T-helper 2 cell treated with Interferon-gamma antibody and Interleukin-4, amounts not matched to agents 5 μg/mL and 100 μg/mL, for 36 hours (primary cell): ENCODE measurements at regions not wholly inside any gene's neighbourhood (a gene's known extent, or its start where the extent isn't known, plus 50 kb on each side); places are given as distances from the start of the nearest gene placed in this dataset.
"Not testable (repeated sequence)": the region's sequence is repeated elsewhere in the genome, so short reads cannot be mapped to it uniquely, and the experiment has no call there.

Experiments
- DNase-seq: peaks from one replicate; pipeline ENCODE4 v3.0.0; 2021; ENCODE audit warnings: low spot score
- H3K27ac Mint-ChIP-seq: one replicate; pipeline ENCODE4 v1.8.0; 2021; ENCODE audit warnings: mild to moderate bottlenecking, mixed read lengths
- H3K27me3 Mint-ChIP-seq: one replicate; pipeline ENCODE4 v1.8.0; 2021; ENCODE audit warnings: low read depth, mixed read lengths
- H3K36me3 Mint-ChIP-seq: one replicate; pipeline ENCODE4 v1.8.0; 2021; ENCODE audit warnings: low read depth, mixed read lengths
- H3K4me1 Mint-ChIP-seq: one replicate; pipeline ENCODE4 v1.8.0; 2021; ENCODE audit warnings: low read depth, mixed read lengths
- H3K4me3 Mint-ChIP-seq: one replicate; pipeline ENCODE4 v1.8.0; 2022; ENCODE audit warnings: mild to moderate bottlenecking, moderate library complexity, mixed read lengths
- H3K9me3 Mint-ChIP-seq: one replicate; pipeline ENCODE4 v1.8.0; 2021; ENCODE audit warnings: mixed read lengths

GRCh38 chr10:120022357-120022756 lies 129.8 kb downstream of the SEC23IP start:
- DNase-seq, result no peak
- H3K27ac Mint-ChIP-seq, result no peak overlapping the region
- H3K27me3 Mint-ChIP-seq, result no peaks in the 10 kb centered on the region
- no peaks in the 10 kb centered on the region for H3K9me3 Mint-ChIP-seq
- no peaks in the 10 kb centered on the region for H3K36me3 Mint-ChIP-seq
- H3K4me1 Mint-ChIP-seq, result no peaks in the 10 kb centered on the region
- H3K4me3 Mint-ChIP-seq, result no peak overlapping the region

- peaks cover 2% of the 10 kb centered on the region for H3K27me3 Mint-ChIP-seq
- H3K4me1 Mint-ChIP-seq, result no peaks in the 10 kb centered on the region
- DNase-seq, result no peak
- no peaks in the 10 kb centered on the region for H3K36me3 Mint-ChIP-seq
- no peaks in the 10 kb centered on the region for H3K9me3 Mint-ChIP-seq
- no peak overlapping the region for H3K27ac Mint-ChIP-seq
- H3K4me3 Mint-ChIP-seq, result no peak overlapping the region
These were observed 141.7 kb downstream of the SEC23IP start for GRCh38 chr10:120034236-120034635.

GRCh38 chr10:120039046-120039445 lies 146.5 kb downstream of the SEC23IP start:
- Mint-ChIP-seq H3K4me1 (no peaks in the 10 kb centered on the region), H3K4me3 (no peak overlapping the region), H3K9me3 (no peaks in the 10 kb centered on the region), H3K36me3 (no peaks in the 10 kb centered on the region), H3K27me3 (no peaks in the 10 kb centered on the region), H3K27ac (no peak overlapping the region)
- DNase-seq, result no peak

GRCh38 chr10:120039826-120040225 lies 147.3 kb downstream of the SEC23IP start:
- no peaks in the 10 kb centered on the region for H3K27me3 Mint-ChIP-seq
- H3K4me1 Mint-ChIP-seq, result no peaks in the 10 kb centered on the region
- no peaks in the 10 kb centered on the region for H3K36me3 Mint-ChIP-seq
- no peak for DNase-seq
- no peaks in the 10 kb centered on the region for H3K9me3 Mint-ChIP-seq
- H3K4me3 Mint-ChIP-seq, result no peak overlapping the region
- H3K27ac Mint-ChIP-seq, result no peak overlapping the region

- DNase-seq, result no peak
- H3K36me3 Mint-ChIP-seq, result no peaks in the 10 kb centered on the region
- H3K27me3 Mint-ChIP-seq, result no peaks in the 10 kb centered on the region
- H3K27ac Mint-ChIP-seq, result no peak overlapping the region
- H3K4me1 Mint-ChIP-seq, result no peaks in the 10 kb centered on the region
- no peaks in the 10 kb centered on the region for H3K9me3 Mint-ChIP-seq
- H3K4me3 Mint-ChIP-seq, result no peak overlapping the region
These were observed 149.5 kb downstream of the SEC23IP start for GRCh38 chr10:120041807-120042559.

GRCh38 chr10:120042705-120043104 lies 150.2 kb downstream of the SEC23IP start:
- no peaks in the 10 kb centered on the region for H3K9me3 Mint-ChIP-seq
- H3K27me3 Mint-ChIP-seq, result no peaks in the 10 kb centered on the region
- H3K4me1 Mint-ChIP-seq, result no peaks in the 10 kb centered on the region
- no peak for DNase-seq
- H3K27ac Mint-ChIP-seq, result no peak overlapping the region
- H3K4me3 Mint-ChIP-seq, result no peak overlapping the region
- no peaks in the 10 kb centered on the region for H3K36me3 Mint-ChIP-seq

- H3K36me3 Mint-ChIP-seq, H3K4me3 Mint-ChIP-seq, H3K9me3 Mint-ChIP-seq, H3K27ac Mint-ChIP-seq, DNase-seq, H3K4me1 Mint-ChIP-seq, H3K27me3 Mint-ChIP-seq: not testable (repeated sequence)
These were observed 154.8 kb downstream of the SEC23IP start for GRCh38 chr10:120047373-120047772.

GRCh38 chr10:120047926-120048325 lies 155.4 kb downstream of the SEC23IP start:
- no peaks in the 10 kb centered on the region for H3K9me3 Mint-ChIP-seq
- H3K36me3 Mint-ChIP-seq, result no peaks in the 10 kb centered on the region
- no peak for DNase-seq
- H3K4me1 Mint-ChIP-seq, result no peaks in the 10 kb centered on the region
- H3K27ac Mint-ChIP-seq, result no peak overlapping the region
- H3K27me3 Mint-ChIP-seq, result peaks cover 5% of the 10 kb centered on the region
- H3K4me3 Mint-ChIP-seq, result no peak overlapping the region

- Mint-ChIP-seq H3K4me3 (no peak overlapping the region), H3K4me1 (no peaks in the 10 kb centered on the region), H3K27me3 (peaks cover 5% of the 10 kb centered on the region), H3K9me3 (no peaks in the 10 kb centered on the region), H3K36me3 (no peaks in the 10 kb centered on the region), H3K27ac (no peak overlapping the region)
- no peak for DNase-seq
These were observed 155.9 kb downstream of the SEC23IP start for GRCh38 chr10:120048391-120048790.

GRCh38 chr10:120051671-120052070 lies 159.1 kb downstream of the SEC23IP start:
- Mint-ChIP-seq H3K4me3 (no peak overlapping the region), H3K4me1 (no peaks in the 10 kb centered on the region), H3K9me3 (no peaks in the 10 kb centered on the region), H3K27ac (no peak overlapping the region), H3K36me3 (no peaks in the 10 kb centered on the region), H3K27me3 (peaks cover 8% of the 10 kb centered on the region)
- DNase-seq, result no peak

GRCh38 chr10:120052964-120053702 lies 160.6 kb downstream of the SEC23IP start:
- H3K9me3 Mint-ChIP-seq, result no peaks in the 10 kb centered on the region
- H3K4me1 Mint-ChIP-seq, result no peaks in the 10 kb centered on the region
- no peak for DNase-seq
- peaks cover 15% of the 10 kb centered on the region for H3K27me3 Mint-ChIP-seq
- no peak overlapping the region for H3K27ac Mint-ChIP-seq
- no peaks in the 10 kb centered on the region for H3K36me3 Mint-ChIP-seq
- no peak overlapping the region for H3K4me3 Mint-ChIP-seq

GRCh38 chr10:120059790-120060189 lies 167.3 kb downstream of the SEC23IP start:
- not testable (repeated sequence) for H3K36me3 Mint-ChIP-seq, H3K4me1 Mint-ChIP-seq, H3K4me3 Mint-ChIP-seq, DNase-seq, H3K27ac Mint-ChIP-seq, H3K9me3 Mint-ChIP-seq
- H3K27me3 Mint-ChIP-seq, result peaks cover 11% of the 10 kb centered on the region

- H3K4me3 Mint-ChIP-seq, result no peak overlapping the region
- H3K36me3 Mint-ChIP-seq, result no peaks in the 10 kb centered on the region
- H3K27me3 Mint-ChIP-seq, result no peaks in the 10 kb centered on the region
- no peaks in the 10 kb centered on the region for H3K4me1 Mint-ChIP-seq
- no peaks in the 10 kb centered on the region for H3K9me3 Mint-ChIP-seq
- no peak overlapping the region for H3K27ac Mint-ChIP-seq
- no peak for DNase-seq
These were observed 174.9 kb downstream of the SEC23IP start for GRCh38 chr10:120067427-120067826.

- H3K27ac Mint-ChIP-seq, result no peak overlapping the region
- H3K4me3 Mint-ChIP-seq, result no peak overlapping the region
- no peaks in the 10 kb centered on the region for H3K36me3 Mint-ChIP-seq
- no peaks in the 10 kb centered on the region for H3K27me3 Mint-ChIP-seq
- H3K4me1 Mint-ChIP-seq, result no peaks in the 10 kb centered on the region
- DNase-seq, result no peak
- H3K9me3 Mint-ChIP-seq, result no peaks in the 10 kb centered on the region
These were observed 177.2 kb downstream of the SEC23IP start for GRCh38 chr10:120069700-120070099.
